Anterior cingulate cortex (tissue), 58 donors: ENCODE measurements at regions not wholly inside any gene's neighbourhood (a gene's known extent, or its start where the extent isn't known, plus 50 kb on each side); places are given as distances from the start of the nearest gene placed in this dataset.
A peak's percentile ranks its signal among the peaks of the same experiment; 100 is the strongest.

Experiments used
- DNase-seq, 58 donors: peaks; one replicate each; lab custom pipeline; 2025; lab: John Stamatoyannopoulos, UW

DNA sequence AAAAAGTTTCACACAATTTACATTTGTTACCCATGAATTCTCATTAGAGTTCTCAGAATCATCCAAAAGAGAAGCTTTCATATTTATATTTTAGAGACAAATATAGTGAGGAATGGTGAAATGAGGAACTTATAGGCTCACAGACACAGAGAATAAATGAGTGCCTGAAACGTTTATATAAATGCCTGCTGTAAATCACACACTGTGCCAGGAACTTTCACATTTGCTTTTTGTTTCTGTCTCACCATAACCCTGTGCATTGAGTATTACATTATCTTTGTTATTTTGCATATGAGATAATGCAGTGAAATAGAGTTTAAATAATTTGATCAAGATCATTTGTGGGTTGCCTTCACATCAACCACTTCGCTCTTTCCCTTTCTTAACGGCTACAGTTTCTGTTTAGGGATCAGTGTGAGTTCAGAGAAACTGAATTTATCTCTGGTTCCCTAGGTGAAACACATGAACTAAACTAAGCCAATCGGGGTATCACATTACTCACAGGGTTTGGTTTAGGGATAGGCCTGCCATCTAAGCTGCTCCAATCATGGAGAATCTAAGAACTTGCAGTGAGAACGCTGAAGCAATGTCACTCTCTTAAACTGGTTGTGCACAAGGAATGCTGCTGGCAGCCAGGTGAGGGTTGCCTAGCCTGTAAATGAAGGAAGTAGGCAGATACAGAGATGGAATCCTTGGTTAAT is 1339.2 kb upstream of the TENM4 start:
- DNase-seq = no peak

DNA sequence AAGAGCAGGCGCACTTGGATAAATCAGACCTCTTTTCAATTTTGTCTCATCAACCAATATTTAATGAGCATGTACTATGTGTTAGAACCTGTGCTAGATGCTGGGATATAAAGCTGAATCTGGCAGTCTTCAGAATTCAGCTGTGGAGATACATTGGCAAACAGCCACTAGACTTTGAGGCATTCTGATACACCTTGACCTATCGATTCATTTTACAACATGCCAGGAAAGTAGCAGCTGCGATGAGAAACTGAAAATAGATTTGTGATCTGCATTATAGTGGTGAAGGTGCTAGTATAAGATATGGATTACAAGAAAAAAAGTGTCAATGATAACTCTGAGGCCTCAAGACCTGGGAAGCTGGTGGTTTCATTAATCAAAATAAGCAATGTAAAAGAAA is 1338.1 kb upstream of the TENM4 start:
- no peak for DNase-seq

DNA sequence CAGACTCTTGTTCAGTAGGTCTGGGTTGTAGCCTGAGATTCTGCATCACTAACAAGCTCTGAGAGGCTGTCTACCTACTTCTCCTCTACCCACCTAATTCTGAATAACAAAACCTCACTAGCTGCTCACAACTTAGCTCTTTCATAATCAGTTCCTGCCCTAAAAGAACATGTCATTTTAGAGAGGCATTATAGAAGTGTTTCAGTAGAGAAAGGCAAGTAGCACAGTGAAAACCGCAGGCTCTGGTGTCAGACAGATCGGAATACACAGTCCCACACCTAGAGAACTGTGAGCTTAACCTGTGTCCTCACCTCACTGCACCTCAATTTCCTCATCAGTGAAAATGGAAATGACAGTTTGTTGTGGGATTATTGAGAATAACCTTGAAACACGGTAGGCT is 1337.6 kb upstream of the TENM4 start:
- no peak for DNase-seq

DNA sequence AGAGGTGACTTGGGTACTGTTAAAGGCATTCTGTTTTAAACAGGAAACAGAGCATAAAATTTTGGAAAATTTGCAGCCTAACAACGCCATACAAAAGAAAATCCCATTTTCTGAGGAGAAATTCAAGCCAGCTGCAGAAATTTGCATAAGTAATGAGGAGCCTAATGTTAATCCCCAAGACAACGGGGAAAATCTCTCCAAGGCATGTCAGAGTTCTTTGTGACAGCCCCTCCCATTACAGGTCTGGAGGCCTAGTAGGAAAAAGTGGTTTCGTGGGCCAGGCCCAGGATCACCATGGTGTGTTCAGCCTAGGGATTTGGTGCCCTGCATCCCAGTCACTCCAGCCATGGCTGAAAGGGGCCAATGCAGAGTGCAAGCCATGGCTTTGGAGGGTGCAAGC is 1333.1 kb upstream of the TENM4 start:
- peak in 24 of 58 donors; percentile 2 to 52 (median 16) for DNase-seq

DNA sequence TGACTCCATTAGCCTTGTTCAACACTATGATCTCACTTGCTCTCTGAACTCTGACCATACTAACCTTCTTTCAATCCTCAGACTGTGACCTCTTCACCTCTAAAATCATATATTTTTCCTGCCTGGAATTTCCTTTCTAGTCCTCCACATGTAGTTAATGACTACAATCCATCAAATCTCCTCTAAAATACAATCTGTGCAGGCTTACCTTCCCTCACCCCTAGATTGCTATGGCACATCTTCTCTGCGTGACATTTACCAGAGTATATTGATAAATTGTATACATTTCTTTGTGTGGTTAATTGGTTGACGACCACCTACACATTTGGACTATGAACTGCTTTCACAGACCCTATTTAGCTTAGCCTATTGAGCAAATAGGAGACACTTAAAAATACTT is 1330.2 kb upstream of the TENM4 start:
- no peak for DNase-seq

DNA sequence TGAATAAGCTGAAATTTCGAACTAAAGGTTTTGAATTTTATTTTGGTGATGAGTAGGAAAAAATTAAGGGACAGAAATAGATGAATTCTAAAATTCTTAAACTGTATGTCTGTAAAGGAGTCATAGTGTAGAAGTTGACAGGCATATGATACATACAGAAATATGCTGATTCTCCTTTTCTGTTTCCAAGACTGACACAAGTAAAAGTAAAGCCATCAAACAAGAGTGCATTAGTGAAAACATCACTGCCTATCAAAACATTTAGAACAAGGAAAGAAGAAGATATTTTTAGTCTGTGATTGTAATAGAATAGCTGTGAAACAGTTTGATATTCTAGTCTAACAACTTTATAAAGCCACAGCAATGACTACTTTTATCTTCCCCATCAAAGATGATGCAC is 1318.0 kb upstream of the TENM4 start:
- no peak for DNase-seq

DNA sequence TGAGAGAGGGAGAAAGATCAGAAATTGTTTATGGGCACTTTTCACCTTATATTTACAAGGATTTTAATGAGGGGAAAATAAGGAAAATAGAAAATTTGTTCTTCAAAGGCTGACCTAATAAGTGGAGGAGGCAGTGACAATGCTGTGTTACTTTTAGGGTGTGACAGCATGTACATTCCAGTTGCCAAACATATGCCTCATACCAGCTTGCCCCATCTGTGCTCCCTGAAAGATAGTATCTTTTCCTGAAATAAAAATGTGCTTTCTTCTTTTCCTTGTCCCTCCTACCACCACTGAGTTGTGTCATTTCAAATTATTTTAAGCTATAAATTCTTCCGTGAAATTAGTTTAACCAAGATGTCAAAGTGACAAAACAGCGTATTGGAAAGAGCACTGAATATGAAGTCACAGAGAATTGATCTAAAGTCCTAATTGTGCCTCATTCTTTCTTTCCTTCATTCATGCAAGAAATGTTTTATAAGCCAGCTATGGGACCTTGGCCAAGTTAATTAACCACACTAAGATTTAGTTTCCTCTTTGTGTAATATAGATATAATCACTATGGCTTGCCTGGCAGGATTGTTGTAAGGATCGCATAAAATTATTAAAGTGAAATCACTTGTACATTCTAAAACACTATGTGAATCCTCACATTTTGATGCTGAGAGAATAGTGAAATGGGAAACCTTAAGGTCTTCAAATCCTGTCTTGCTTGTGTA is 1307.5 kb upstream of the TENM4 start:
- DNase-seq = peak in 7 of 58 donors; percentile 0 to 31 (median 2)

DNA sequence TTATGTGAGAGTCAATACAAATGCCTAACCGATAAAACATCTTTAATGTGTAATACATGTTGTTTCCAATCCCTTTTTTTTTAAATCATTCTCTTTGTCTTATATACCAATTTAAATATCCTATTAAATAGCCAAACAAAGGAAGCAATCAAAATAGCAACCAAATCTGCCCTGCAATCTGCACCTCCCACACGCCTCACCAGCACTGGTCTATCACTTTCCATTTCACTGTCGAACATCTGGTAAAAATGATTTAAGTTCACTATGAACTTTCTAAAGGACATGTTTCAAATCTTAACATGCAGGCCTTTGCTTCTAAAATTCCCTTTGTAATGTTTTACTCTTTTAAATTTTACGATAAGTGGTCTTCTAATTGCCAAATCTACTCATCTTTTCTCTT is 1305.5 kb upstream of the TENM4 start:
- DNase-seq = no peak

DNA sequence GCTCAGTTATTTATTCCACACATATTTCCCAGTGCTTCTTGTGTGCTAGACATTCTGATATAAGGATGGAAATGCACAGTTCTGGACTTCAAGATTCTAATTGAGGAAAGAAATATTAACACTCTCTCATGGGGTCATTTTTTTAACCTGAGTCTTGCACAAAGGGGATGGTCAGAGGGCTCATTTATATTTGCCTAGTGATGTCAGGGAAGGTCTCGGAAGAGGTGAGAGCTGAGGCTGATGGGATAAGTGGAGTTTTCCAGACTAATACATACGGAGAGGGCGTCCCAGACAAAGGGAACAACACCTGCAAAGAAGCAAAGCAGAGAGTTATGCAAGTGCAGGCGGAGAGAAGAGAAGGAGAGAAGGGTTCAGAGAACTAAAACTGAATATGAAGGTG is 1304.6 kb upstream of the TENM4 start:
- no peak for DNase-seq

DNA sequence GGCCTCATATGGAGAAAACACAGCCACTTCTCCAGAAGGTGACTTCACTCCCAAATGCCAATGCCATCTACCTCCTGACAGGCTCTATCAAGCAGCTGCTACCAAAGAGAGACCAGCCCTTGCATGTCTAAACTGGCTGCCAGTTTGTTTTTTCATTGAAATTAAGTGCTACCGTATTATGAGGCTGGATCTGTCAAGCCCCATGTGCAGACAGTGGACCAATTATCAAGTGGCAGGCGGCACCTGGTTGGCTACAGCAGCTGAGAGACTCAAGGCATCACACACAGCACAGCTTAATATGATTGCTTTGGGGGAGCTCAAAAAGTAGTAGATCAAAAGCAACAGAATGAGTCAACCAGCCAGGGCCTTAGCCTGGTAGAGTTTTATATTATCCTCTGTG is 1293.0 kb upstream of the TENM4 start:
- no peak for DNase-seq

DNA sequence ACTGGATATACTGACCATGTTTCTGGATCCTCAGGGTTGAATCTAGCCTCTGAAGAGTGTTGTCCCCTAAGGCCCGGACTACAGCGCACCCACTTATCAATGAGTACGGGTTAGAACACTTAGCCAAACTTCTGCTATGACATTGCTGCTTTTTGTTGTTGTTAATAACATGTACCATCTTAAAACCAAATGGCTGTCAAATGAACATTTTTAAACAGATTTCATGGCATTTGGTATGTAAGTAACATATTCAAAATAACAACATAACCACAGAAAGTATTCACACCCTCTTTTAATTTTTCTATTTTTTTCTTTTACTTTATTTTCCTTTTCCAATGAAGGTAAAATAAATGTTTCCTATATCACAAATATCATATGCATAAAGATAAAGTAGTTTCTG is 1292.5 kb upstream of the TENM4 start:
- DNase-seq = no peak

DNA sequence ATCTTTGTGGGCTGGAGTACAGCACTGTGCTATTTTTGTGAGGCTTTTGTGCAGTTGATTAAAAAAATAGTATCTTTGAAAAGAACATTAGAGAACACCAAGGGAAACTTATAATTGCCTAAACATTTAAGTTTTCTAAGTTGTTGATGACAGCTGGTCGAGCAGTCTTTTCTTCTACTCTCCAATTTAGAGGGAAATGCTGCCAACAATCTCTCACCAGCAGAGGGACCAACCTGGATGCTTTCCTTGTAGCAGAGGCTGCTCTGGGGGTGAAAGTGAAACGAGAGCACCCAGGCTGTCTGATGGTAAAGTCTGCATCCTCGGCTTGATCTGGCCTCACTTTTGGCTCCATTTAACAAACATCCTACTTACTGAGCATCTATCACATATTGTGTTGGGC is 1286.5 kb upstream of the TENM4 start:
- peak in 22 of 58 donors; percentile 0 to 55 (median 16) for DNase-seq

DNA sequence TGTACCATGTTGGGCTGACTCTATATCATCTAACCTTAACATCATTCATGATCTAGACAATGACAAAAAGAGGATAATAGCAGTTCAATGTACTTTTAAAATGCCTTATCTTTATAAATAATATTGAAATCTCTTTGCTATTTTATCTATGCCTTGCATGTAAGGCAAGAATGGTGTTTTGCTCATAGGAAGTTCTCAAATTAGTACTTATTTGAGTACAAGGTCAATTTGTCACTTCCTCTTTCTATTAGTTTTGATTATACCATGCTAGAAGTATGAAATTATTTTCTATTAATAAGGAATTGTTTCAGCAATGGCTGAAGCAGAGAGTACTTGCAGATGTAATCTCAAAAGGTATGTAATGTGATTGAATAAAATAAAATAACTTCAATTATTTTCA is 1285.4 kb upstream of the TENM4 start:
- DNase-seq = no peak

DNA sequence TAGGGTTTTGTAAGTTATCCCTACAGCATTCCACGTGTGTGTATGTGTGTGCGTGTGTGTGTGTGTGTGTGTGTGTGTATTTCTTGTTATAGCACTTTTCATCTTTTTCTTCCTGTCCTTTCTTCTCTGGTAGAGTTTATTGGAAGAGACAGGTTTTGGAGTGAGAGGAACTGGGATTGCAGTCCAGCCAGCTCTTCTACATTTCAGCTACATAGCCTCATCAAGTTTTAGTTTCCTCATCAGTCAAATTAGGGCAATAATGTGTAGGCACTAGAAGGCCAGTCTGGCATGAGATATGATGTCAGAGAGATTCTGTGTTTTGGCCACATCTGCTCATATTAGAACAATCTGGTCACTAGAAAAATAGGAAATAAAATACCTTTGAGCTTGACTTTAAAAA is 1283.5 kb upstream of the TENM4 start:
- no peak for DNase-seq

DNA sequence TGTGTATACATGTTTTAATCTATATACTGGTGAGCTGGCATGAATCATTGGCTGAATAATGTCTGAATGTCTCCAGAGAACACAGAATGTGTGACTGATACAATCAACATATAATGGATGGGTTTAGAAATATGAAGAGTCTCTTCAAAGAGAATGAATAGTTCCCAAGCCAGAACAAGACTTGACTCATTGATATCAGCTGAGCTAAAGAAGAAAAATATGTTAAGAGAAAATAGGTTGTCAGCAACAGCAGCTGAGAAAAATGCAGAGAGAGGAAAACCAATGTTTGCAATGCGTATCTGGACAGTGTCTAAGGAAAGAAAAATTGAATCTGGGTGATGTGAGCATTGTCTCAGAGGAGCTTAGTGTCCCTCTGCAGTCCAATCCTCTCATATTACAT is 1281.8 kb upstream of the TENM4 start:
- no peak for DNase-seq

DNA sequence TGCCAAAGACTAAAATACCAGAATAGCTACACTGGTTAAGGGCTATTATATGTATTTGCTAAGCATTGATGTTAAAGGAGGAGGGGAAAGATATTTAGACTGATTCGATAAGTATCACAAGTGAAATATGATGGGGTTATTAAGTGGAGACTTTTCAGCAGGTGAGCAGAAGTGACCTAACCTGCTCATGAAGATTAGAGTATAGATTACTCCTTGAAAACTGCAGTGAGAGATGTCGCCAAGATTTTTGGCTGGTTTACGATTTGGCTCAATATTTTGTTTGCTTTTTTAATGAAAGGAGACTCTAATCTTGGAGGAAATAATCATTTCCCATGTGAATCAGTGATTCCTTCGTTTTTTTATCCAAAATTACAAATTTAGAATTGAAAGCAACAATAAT is 1279.5 kb upstream of the TENM4 start:
- DNase-seq = no peak

DNA sequence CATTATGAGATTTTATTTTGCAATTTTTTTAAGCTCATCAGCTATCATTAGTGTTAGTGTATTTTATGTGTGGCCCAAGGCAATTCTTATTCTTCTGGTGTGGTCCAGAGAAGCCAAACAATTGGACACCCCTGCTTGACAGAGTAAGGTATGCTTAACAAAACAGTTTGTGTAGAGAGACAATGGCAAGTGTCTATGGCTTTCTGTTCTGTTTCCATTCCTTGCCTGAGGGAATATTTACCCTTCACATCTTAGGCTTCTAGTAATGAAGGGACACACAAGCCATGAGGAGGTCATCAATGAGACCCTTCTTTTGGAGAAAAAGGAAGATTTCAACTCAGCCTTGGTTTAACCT is 1278.4 kb upstream of the TENM4 start:
- DNase-seq = no peak

DNA sequence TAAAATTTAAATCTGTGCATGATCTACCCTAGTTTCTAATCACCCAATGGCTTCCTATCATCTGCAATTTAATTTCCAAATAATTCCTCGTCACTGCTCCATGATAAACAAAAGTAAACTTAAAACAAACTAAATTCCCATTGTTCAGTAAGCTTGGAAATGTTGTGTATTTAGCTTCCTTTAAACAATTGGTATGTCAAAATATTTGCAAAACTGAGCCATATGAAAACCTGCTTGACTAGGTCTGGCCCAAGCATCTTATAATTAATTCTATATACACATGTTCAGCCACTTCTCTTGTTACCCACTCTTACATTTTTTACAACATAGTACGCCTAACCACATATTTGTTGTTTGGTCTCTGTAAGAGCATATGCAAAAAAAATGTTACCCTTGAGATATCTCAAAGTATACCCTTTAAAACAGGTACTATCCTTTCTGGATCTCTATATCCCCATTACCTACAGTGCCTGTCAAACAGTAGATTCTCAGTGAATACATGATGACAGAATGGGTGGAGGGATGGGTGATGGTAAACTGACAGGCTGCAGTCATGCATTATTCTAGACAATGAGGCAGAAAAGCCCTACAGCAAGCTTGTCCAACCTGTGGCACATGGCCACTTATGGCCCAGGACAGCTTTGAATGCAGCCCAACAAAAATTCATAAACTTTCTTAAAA is 1277.9 kb upstream of the TENM4 start:
- DNase-seq = no peak

DNA sequence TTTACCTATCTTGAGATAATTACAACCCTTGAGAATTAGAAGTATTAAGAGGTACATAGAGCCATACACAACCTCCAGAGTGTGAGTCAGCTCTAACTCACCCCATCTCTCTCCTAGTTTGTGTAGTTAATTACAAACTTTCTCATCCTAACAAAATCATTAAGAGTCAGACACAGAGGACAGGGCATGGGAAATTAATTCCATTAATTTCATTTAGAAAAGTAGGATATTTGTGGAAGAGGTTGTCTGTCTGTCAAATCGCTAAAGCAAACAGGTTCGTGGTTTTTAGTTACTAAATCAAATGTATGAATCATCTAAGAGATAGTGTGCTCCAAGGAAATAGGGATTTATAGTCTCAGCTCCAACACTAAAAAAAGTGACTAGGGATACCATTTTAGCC is 1261.4 kb upstream of the TENM4 start:
- DNase-seq = no peak

DNA sequence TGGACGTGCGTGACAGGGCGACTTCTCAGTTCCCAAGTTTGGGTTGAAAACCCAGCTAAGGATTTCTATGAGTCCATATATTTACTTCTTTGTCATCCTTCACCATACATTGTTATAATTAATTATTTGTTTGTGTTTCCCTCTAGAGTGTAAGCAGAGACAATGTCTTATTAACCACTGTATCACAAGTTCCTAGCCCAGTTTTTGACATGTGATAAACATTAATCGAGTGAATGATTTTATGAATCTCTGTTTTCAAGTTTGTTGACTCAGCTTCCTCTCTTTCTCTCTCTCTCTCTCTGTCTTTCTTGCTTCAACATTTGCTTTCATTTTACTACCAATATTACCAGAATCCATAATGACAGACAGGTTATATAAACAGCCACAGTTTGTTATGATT is 1259.6 kb upstream of the TENM4 start:
- no peak for DNase-seq

DNA sequence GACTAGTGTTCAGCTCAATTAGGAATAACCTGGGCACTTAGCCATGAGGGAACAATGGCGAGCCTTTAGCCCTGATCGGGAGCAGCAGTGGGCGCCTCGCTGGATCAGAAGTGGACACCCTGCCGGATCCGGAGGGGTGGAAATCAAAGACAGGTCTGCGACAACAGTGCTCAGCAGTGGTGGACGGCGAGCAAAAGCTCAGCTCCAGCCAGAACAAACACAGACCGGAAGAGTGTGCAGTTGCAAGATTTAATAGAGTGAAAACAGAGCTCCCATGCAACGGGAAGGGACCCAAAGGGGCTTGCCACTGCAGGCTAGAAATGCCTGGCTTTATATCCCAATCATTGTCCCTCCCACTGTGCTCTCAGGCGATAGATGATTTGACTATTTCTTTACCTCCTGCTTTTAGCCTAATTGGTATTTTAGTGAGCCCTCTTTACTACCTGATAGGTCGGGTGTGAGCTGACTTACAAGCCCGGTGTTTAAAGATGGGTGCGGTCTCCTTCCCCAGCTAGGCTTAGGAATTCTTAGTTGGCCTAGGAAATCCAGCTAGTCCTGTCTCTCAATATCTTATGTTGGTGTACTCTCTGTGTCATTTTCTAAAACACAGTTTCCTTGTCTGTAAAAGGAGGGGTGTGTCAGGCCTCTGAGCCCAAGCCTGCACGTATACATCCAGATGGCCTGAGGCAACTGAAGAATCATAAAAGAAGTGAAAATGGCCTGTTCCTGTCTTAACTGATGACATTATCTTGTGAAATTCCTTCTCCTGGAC is 1258.8 kb upstream of the TENM4 start:
- peak in 6 of 58 donors; percentile 1 to 19 (median 4) for DNase-seq
